ENCODE measurements at regions not wholly inside any gene's neighbourhood (a gene's known extent, or its start where the extent isn't known, plus 50 kb on each side); places are given as distances from the start of the nearest gene placed in this dataset.

DNA sequence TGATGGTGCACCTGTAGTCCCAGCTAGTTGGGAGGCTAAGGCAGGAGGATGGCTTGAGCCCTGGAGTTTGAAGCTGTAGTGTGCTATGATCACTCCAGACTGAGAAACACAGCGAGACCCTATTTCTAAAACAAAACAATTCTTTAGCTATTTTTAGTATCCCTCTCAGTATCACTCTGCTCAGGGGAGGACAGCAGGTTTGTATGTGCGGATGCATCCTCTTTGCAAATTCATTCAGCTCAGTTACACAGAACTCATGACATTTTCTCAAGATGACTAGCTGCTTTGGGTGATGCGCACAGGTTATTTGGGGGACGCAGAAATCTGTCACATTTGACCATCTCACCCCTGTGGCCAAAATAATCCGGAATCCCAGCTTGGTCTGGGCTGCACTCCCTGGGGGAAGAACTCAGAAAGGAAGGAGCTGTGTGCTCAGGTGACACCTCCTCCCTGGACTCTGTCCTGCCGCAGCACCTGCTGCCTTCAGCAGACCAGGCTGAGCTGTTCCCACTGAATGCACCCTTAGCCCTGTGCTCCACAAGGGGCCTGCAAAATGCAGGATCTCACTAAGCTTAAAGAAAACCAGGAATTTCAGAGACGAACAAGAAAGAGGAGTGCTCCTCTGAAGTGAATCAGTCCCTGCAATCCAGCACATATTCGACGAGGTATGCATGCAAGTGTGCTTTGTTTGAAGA lies 89.5 kb upstream of the PGBD5 start:
- Mint-ChIP-seq H3K27me3 (peaks cover 10 to 26% of the 10 kb centered on the region in 2 donors), H3K27ac (no peak overlapping the region), H3K4me1 (no peaks in the 10 kb centered on the region), H3K9me3 (no peaks in the 10 kb centered on the region), H3K36me3 (no peaks in the 10 kb centered on the region), H3K4me3 (no peak overlapping the region)
- ChIA-PET CTCF (ENCODE audit: partially characterized antibody) (no interaction called here), POLR2A (ENCODE audit: partially characterized antibody) (no interaction called here)
- no peak for DNase-seq
- intact Hi-C loops (cut with micrococcal nuclease), result no loop called here
- H3K9me3 ChIP-seq (ENCODE audit: control insufficient read depth in 1 of 2, low read length in 2 of 2), result no peaks in the 10 kb centered on the region
- H3K4me3 ChIP-seq (ENCODE audit: low read length in 2 of 2), result no peak overlapping the region
- H3K4me1 ChIP-seq (ENCODE audit: insufficient read depth, low read length), result no peaks in the 10 kb centered on the region
- no peaks in the 10 kb centered on the region for H3K36me3 ChIP-seq (ENCODE audit: insufficient read depth, low read length)
- H3K27me3 ChIP-seq (ENCODE audit: insufficient read depth, low read length), result no peaks in the 10 kb centered on the region
- H3K27ac ChIP-seq (ENCODE audit: low read depth, low read length), result no peak overlapping the region

DNA sequence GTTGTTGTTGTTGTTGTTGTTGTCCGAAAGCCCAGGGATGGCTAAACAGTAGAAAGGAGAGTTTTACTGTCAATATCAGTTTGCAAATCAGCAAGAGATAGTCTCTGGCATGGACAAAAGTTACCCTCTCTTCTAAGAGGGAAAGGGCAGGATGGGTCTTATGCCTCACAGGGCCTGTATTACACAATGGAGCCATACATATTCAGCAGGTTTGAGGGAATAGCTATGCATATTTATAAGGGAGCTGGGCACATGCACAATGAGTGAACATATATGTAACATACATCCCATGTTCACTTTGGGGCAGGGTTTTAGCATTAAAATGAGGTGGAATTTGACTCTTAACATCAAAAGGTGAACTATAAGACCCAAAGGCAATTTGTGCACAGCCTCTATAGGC lies 84.4 kb upstream of the PGBD5 start:
- ChIA-PET CTCF (ENCODE audit: partially characterized antibody) (no interaction called here), POLR2A (ENCODE audit: partially characterized antibody) (no interaction called here)
- Mint-ChIP-seq H3K27ac (no peak overlapping the region), H3K36me3 (no peaks in the 10 kb centered on the region), H3K4me3 (no peak overlapping the region), H3K27me3 (peaks cover 9 to 27% of the 10 kb centered on the region in 2 donors), H3K4me1 (peaks cover 0 to 10% (median 7%) of the 10 kb centered on the region in 4 donors), H3K9me3 (no peaks in the 10 kb centered on the region)
- Histone ChIP-seq H3K36me3 (ENCODE audit: insufficient read depth, low read length) (no peaks in the 10 kb centered on the region), H3K9me3 (ENCODE audit: control insufficient read depth in 1 of 2, low read length in 2 of 2) (no peaks in the 10 kb centered on the region), H3K27me3 (ENCODE audit: insufficient read depth, low read length) (no peaks in the 10 kb centered on the region), H3K4me3 (ENCODE audit: low read length in 2 of 2) (no peak overlapping the region), H3K4me1 (ENCODE audit: insufficient read depth, low read length) (no peaks in the 10 kb centered on the region), H3K27ac (ENCODE audit: low read depth, low read length) (no peak overlapping the region)
- DNase-seq, result no peak
- intact Hi-C loops (cut with micrococcal nuclease), result no loop called here

DNA sequence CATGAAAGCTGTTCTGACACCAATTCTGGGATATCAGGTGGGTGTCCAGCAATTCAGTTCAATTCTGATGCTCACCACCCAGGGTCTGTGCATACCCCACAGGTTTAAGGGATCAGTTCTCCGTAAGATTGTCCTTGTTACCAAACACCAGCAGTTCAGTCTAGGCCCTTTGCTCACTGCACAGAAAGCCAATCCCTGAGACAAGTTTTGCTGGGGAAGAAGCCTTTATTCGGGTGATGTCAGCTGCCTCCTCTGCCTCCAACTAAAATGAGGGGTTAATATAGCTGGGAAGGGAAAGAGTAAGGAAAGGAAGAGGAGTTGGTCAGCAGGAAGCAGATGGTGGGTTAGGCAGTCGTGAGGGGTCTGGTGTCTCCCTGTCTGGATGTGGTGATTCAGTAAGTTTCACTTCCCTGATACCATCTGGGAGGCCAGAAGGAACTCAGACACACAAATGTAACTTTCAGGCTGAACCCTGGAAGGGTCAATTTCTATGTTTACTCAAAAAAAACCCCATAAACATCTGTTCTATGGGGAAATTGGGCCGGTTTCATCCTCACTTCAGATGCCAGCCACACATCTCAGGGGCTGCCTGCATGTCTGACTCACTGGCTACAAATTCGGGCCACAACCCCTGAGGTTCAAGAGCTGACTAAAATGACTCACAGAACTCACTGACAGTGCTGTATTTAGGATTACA lies 83.3 kb upstream of the PGBD5 start:
- H3K27ac Mint-ChIP-seq, result no peak overlapping the region

DNA sequence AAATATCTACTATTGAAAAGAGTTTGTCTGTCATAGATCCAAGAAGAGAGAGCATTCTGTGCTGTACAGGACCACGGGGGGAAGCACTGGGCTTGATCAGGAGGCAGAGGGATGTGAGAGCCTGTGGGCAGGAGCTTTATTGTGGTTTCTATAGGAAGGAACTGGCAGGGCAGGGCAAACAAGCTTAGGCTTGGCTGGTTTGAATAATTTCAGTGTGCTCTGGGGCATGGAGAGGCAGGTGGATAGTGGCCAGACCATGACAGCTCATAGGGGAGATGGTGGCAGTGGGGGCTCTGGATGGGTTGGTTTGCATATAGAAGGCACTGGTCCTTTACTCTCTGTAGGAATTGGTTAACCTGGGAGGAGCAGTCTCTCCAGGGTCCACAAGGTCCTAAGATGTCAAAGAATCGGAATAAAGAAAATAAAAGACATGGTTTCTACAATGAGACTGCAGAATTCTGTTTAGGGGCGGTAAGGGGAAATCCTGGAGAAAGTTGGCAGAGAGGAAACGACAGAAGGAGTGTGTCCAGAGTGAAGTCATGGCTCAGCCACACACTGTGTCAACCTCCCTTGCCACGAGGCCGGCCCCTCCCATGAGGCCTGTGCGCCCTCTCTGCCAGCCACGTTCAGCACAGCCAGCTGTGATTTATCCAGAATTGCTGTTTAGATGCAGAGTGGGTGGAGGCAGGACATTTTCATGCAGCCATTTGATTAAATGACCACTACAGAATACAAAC lies 81.7 kb upstream of the PGBD5 start:
- peaks cover 0 to 10% (median 7%) of the 10 kb centered on the region in 4 donors for H3K4me1 Mint-ChIP-seq
- intact Hi-C loops (cut with micrococcal nuclease), result no loop called here
- CTCF ChIA-PET (ENCODE audit: partially characterized antibody), result no interaction called here

More for the DNA sequence above, 83.3 kb upstream of the PGBD5 start:
- intact Hi-C loops (cut with micrococcal nuclease), result no loop called here
- Histone ChIP-seq H3K27me3 (ENCODE audit: insufficient read depth, low read length) (no peaks in the 10 kb centered on the region), H3K4me3 (ENCODE audit: low read length in 2 of 2) (no peak overlapping the region), H3K36me3 (ENCODE audit: insufficient read depth, low read length) (no peaks in the 10 kb centered on the region), H3K4me1 (ENCODE audit: insufficient read depth, low read length) (no peaks in the 10 kb centered on the region), H3K27ac (ENCODE audit: low read depth, low read length) (no peak overlapping the region), H3K9me3 (ENCODE audit: control insufficient read depth in 1 of 2, low read length in 2 of 2) (no peaks in the 10 kb centered on the region)
- Mint-ChIP-seq H3K27me3 (peaks cover 7 to 22% of the 10 kb centered on the region in 2 donors), H3K4me1 (peaks cover 0 to 10% (median 7%) of the 10 kb centered on the region in 4 donors), H3K4me3 (no peak overlapping the region), H3K9me3 (no peaks in the 10 kb centered on the region), H3K36me3 (no peaks in the 10 kb centered on the region)
- DNase-seq, result no peak
- ChIA-PET CTCF (ENCODE audit: partially characterized antibody) (no interaction called here), POLR2A (ENCODE audit: partially characterized antibody) (no interaction called here)

DNA sequence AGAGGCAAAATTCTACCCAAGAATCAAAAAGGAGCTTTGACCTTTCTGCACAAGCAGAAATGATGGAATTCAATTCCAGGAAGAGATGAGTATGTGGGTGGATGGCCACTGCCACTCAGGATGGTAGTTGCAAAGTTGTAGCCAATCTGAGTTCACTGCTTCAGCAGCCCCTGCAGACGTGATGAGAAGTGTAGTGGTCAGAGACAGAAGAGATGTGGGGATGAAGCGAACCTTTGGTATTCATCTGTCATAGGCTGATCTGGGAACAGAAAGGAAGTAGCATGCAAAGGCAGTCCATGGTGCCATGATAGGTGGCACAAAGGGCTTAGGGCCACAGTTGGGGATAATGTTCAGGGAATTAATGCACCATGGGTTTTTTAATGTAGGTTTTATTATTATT lies 81.1 kb upstream of the PGBD5 start:
- no peak overlapping the region for H3K4me3 Mint-ChIP-seq
- Histone ChIP-seq H3K36me3 (ENCODE audit: insufficient read depth, low read length) (no peaks in the 10 kb centered on the region), H3K9me3 (ENCODE audit: control insufficient read depth in 1 of 2, low read length in 2 of 2) (no peaks in the 10 kb centered on the region), H3K27ac (ENCODE audit: low read depth, low read length) (no peak overlapping the region), H3K4me3 (ENCODE audit: low read length in 2 of 2) (no peak overlapping the region), H3K4me1 (ENCODE audit: insufficient read depth, low read length) (no peaks in the 10 kb centered on the region), H3K27me3 (ENCODE audit: insufficient read depth, low read length) (no peaks in the 10 kb centered on the region)
- ChIA-PET CTCF (ENCODE audit: partially characterized antibody) (no interaction called here), POLR2A (ENCODE audit: partially characterized antibody) (no interaction called here)
- DNase-seq, result no peak
- peaks cover 0 to 10% (median 7%) of the 10 kb centered on the region in 4 donors for H3K4me1 Mint-ChIP-seq
- no peaks in the 10 kb centered on the region for H3K36me3 Mint-ChIP-seq
- H3K27ac Mint-ChIP-seq, result no peak overlapping the region
- intact Hi-C loops (cut with micrococcal nuclease), result no loop called here
- peaks cover 2 to 16% of the 10 kb centered on the region in 2 donors for H3K27me3 Mint-ChIP-seq
- peaks cover 0 to 1% (median 0%) of the 10 kb centered on the region in 8 donors for H3K9me3 Mint-ChIP-seq

More for the DNA sequence above, 81.7 kb upstream of the PGBD5 start:
- no peaks in the 10 kb centered on the region for H3K36me3 ChIP-seq (ENCODE audit: insufficient read depth, low read length)
- H3K9me3 Mint-ChIP-seq, result no peaks in the 10 kb centered on the region
- no peak overlapping the region for H3K4me3 ChIP-seq (ENCODE audit: low read length in 2 of 2)
- POLR2A ChIA-PET (ENCODE audit: partially characterized antibody), result no interaction called here
- DNase-seq, result no peak
- no peaks in the 10 kb centered on the region for H3K36me3 Mint-ChIP-seq
- H3K27ac ChIP-seq (ENCODE audit: low read depth, low read length), result no peak overlapping the region
- no peaks in the 10 kb centered on the region for H3K27me3 ChIP-seq (ENCODE audit: insufficient read depth, low read length)
- no peak overlapping the region for H3K27ac Mint-ChIP-seq
- no peaks in the 10 kb centered on the region for H3K4me1 ChIP-seq (ENCODE audit: insufficient read depth, low read length)
- H3K4me3 Mint-ChIP-seq, result no peak overlapping the region
- no peaks in the 10 kb centered on the region for H3K9me3 ChIP-seq (ENCODE audit: control insufficient read depth in 1 of 2, low read length in 2 of 2)
- peaks cover 4 to 18% of the 10 kb centered on the region in 2 donors for H3K27me3 Mint-ChIP-seq

DNA sequence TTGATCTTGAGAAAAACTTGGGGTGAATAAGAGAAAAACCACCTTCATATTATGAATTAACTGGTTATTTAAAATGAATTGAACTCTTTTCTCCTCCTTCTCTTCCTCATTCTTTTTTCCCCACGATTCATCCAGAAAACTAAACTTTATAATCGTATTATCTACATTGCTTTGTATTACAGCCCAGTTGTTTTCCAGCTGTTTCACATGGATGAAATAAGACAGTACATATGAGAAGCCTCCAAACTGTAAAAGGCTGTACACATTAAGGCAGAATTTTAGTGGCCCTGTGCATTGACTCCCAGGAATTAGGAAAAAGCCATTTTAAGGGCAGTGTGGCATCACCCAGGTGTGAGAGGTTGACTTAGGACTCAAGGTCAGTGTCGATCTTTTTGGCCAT lies 80.3 kb upstream of the PGBD5 start:
- peaks cover 0 to 1% (median 0%) of the 10 kb centered on the region in 8 donors for H3K9me3 Mint-ChIP-seq
- CTCF ChIA-PET (ENCODE audit: partially characterized antibody), result no interaction called here
- no peaks in the 10 kb centered on the region for H3K9me3 ChIP-seq (ENCODE audit: control insufficient read depth in 1 of 2, low read length in 2 of 2)
- H3K4me1 ChIP-seq (ENCODE audit: insufficient read depth, low read length), result no peaks in the 10 kb centered on the region
- intact Hi-C loops (cut with micrococcal nuclease), result no loop called here
- no peaks in the 10 kb centered on the region for H3K36me3 ChIP-seq (ENCODE audit: insufficient read depth, low read length)
- POLR2A ChIA-PET (ENCODE audit: partially characterized antibody), result no interaction called here
- H3K27ac Mint-ChIP-seq, result no peak overlapping the region
- no peak for DNase-seq
- peaks cover 0 to 10% (median 7%) of the 10 kb centered on the region in 4 donors for H3K4me1 Mint-ChIP-seq
- H3K27me3 Mint-ChIP-seq, result peaks cover 2 to 16% of the 10 kb centered on the region in 2 donors
- no peaks in the 10 kb centered on the region for H3K27me3 ChIP-seq (ENCODE audit: insufficient read depth, low read length)
- no peak overlapping the region for H3K27ac ChIP-seq (ENCODE audit: low read depth, low read length)
- H3K36me3 Mint-ChIP-seq, result no peaks in the 10 kb centered on the region
- H3K4me3 ChIP-seq (ENCODE audit: low read length in 2 of 2), result no peak overlapping the region
- no peak overlapping the region for H3K4me3 Mint-ChIP-seq

DNA sequence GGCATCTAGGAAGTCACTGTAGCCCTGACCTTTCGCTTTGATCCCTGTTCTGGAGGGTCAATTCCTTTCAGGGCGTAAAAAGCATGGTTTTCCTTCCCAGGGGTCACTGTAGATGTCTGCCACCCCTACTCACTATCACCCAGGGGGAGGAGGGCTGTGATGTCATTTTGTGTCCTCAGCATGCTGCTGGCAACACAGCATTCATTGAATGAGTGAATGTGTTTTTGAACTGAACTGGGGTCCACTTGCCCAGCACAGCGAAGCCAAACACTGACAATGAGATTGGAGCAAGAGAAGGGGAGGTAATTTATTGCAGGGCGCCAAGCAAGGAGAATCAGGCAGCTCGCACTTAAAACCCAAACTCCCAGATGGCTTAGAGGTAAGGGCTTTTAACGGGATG lies 78.2 kb upstream of the PGBD5 start:
- H3K4me1 ChIP-seq (ENCODE audit: insufficient read depth, low read length), result no peaks in the 10 kb centered on the region
- intact Hi-C loops (cut with micrococcal nuclease), result no loop called here
- Mint-ChIP-seq H3K27me3 (peaks cover 5 to 11% of the 10 kb centered on the region in 2 donors), H3K4me1 (peaks cover 0 to 10% (median 7%) of the 10 kb centered on the region in 4 donors), H3K9me3 (peaks cover 0 to 1% (median 0%) of the 10 kb centered on the region in 8 donors), H3K4me3 (no peak overlapping the region), H3K27ac (no peak overlapping the region), H3K36me3 (no peaks in the 10 kb centered on the region)
- H3K27me3 ChIP-seq (ENCODE audit: insufficient read depth, low read length), result no peaks in the 10 kb centered on the region
- ChIA-PET POLR2A (ENCODE audit: partially characterized antibody) (no interaction called here), CTCF (ENCODE audit: partially characterized antibody) (no interaction called here)
- H3K9me3 ChIP-seq (ENCODE audit: control insufficient read depth in 1 of 2, low read length in 2 of 2), result no peaks in the 10 kb centered on the region
- H3K27ac ChIP-seq (ENCODE audit: low read depth, low read length), result no peak overlapping the region
- H3K4me3 ChIP-seq (ENCODE audit: low read length in 2 of 2), result no peak overlapping the region
- DNase-seq, result no peak
- H3K36me3 ChIP-seq (ENCODE audit: insufficient read depth, low read length), result no peaks in the 10 kb centered on the region
